Fibroblast of lung (primary cell): ENCODE measurements at regions not wholly inside any gene's neighbourhood (a gene's known extent, or its start where the extent isn't known, plus 50 kb on each side); places are given as distances from the start of the nearest gene placed in this dataset.

Experiments
- CTCF ChIP-seq, 2 donors: IDR thresholded peaks in 1 of 2; conservative IDR thresholded peaks in 1 of 2; 1 replicate in 1 of 2; 2 replicates in 1 of 2; pipeline ENCODE4 v1.5.1; 2011 to 2012; ENCODE audit warnings: low read length in 2 of 2, control low read depth in 1 of 2, inconsistent platforms in 1 of 2, low read depth in 1 of 2, mild to moderate bottlenecking in 1 of 2
- EZH2 ChIP-seq: IDR thresholded peaks from 2 replicates; pipeline ENCODE4 v1.5.1; 2012; ENCODE audit warnings: low read length, control low read depth, mild to moderate bottlenecking; ENCODE audit errors: missing control alignments

- no peak for TF ChIP-seq CTCF (conservative IDR thresholded peaks at IDR 0.05 in 1 of 2, IDR thresholded peaks at IDR 0.05 in 1 of 2; ENCODE audit: low read depth in 1 of 2, low read length in 2 of 2)
- no peak for TF ChIP-seq EZH2
Measured at GRCh38 chr13:48879854-48880253, 95.9 kb upstream of the FNDC3A start.
